AG09309 (cell line): ENCODE measurements at regions not wholly inside any gene's neighbourhood (a gene's known extent, or its start where the extent isn't known, plus 50 kb on each side); places are given as distances from the start of the nearest gene placed in this dataset.

ENCODE experiments used
- DNase-seq: peaks from one replicate; pipeline ENCODE4 v3.0.0-alpha.2; 2010; ENCODE audit warnings: low read depth
- H3K4me3 ChIP-seq: 2 replicates; pipeline ENCODE4 v1.5.1; 2011; ENCODE audit warnings: mild to moderate bottlenecking, low read depth, low read length, moderate library complexity; ENCODE audit not compliant: control insufficient read depth
- TF ChIP-seq, protein P1 (sequence below): IDR thresholded peaks from 2 replicates; pipeline ENCODE4 v1.5.1; 2011; ENCODE audit warnings: mild to moderate bottlenecking, low read depth, low read length, inconsistent platforms; ENCODE audit not compliant: insufficient read depth, control insufficient read depth; ENCODE audit errors: missing control alignments

GRCh38 chr1:47705517-47706130 lies 267.8 kb downstream of the FOXD2 start:
- TF ChIP-seq, protein P1, sequence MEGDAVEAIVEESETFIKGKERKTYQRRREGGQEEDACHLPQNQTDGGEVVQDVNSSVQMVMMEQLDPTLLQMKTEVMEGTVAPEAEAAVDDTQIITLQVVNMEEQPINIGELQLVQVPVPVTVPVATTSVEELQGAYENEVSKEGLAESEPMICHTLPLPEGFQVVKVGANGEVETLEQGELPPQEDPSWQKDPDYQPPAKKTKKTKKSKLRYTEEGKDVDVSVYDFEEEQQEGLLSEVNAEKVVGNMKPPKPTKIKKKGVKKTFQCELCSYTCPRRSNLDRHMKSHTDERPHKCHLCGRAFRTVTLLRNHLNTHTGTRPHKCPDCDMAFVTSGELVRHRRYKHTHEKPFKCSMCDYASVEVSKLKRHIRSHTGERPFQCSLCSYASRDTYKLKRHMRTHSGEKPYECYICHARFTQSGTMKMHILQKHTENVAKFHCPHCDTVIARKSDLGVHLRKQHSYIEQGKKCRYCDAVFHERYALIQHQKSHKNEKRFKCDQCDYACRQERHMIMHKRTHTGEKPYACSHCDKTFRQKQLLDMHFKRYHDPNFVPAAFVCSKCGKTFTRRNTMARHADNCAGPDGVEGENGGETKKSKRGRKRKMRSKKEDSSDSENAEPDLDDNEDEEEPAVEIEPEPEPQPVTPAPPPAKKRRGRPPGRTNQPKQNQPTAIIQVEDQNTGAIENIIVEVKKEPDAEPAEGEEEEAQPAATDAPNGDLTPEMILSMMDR, result no peak
- H3K4me3 ChIP-seq, result no peak overlapping the region
- DNase-seq, result no peak

DNA sequence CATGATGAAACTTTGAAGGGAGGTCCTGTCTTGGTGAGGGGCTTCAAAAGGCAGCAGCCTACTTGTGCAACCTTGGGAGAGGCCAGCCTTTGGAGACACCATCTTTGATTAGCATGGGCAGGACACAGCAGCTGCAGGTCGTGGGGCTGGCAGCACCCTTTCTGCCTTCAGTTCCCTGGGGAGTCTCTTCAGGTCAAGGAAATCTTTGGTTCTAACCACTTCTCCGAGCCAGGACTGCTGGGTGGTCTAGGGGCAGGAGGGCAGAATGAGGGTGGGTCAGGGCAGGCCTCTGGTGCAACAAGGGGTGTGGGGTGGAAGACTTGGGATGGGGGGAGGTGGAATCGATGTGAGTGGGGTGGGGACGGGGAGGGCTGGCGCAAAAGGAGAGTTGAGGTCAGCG lies 269.7 kb downstream of the FOXD2 start:
- H3K4me3 ChIP-seq, result no peak overlapping the region
- no peak for DNase-seq
- TF ChIP-seq, protein P1, result no peak

DNA sequence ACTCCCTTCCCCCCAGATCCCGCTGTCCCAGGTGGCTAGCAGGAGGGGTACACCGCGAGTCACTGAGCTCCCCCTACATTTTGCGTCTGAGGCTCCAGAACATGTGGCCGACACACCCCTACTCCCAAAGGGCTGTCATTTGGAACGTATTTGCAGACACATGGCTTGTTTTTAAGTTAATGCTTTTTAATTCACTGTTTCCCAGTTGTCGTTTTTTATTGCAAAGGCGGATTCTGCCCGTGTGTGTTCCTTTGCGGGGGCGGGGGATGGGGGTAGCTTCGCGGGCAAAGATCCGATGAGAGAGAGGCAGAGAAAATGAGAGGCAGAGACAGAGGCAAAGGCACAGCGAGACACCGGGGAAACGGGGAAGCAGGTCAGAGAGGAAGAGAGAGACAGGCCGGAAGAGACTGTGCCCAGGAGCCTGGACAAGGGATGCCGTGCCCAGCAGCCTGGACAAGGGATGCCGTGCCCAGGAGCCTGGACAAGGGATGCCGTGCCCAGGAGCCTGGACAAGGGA lies 270.2 kb downstream of the FOXD2 start:
- no peak overlapping the region for H3K4me3 ChIP-seq
- TF ChIP-seq, protein P1, result no peak

GRCh38 chr1:47708658-47709018 lies 270.8 kb downstream of the FOXD2 start:
- TF ChIP-seq, protein P1, result no peak
- DNase-seq, result no peak
- no peak overlapping the region for H3K4me3 ChIP-seq

More for the DNA sequence above, 270.2 kb downstream of the FOXD2 start:
- DNase-seq, result no peak

DNA sequence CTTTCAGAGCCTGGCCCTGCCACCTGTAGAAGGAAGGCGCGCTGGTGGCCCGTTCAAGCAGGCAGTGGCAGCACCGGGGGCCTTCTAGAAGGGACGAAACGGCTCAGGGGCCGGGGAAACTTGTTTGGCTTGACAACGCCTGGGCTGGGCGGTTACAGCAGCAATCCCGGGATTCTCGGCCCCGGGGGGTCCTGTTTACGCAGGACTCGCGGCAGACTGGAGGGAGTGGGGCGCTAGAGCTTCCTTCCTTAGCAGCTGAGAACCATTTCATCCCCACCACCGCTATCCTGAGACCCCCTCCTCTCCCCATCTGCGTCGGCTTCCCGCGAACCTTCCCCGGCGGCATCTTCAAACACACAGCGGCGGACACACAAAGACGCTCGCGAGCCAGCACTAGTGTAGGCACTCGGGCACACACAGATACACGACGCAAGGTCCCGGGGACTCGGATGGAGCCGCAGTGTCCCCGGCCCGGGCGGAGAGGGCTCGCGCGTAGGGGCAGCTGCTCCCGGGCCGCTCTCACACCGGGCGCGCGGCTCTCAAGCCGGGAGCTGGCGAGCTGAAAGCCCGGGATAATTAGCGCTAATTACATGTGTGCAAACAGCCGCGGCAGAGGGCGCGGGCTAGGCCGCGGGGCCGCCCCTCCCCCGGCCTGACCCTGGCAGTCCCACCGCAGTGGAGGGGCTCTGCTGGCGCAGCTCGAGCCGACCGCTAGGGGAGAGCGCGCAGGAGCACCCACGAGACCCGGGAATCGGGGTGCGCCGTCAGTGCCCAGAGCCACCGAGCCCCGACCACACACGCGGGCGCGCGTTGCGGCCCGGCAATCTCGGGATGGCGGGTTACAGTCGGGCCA lies 271.4 kb downstream of the FOXD2 start:
- peak overlapping the region; percentile 21 for H3K4me3 ChIP-seq
- TF ChIP-seq, protein P1, result peak; percentile 28
- DNase-seq, result no peak

GRCh38 chr1:47709872-47710231 lies 272.0 kb downstream of the FOXD2 start:
- peak overlapping the region; percentile 21 for H3K4me3 ChIP-seq
- TF ChIP-seq, protein P1, result no peak
- DNase-seq, result no peak
